ENCODE measurements at regions not wholly inside any gene's neighbourhood (a gene's known extent, or its start where the extent isn't known, plus 50 kb on each side); places are given as distances from the start of the nearest gene placed in this dataset.

GRCh38 chr15:97748576-97748975 is 211.9 kb upstream of the ARRDC4 start:
- Mint-ChIP-seq H3K36me3 (ENCODE audit: unreplicated experiment) (no peaks in the 10 kb centered on the region), H3K4me1 (ENCODE audit: low read depth, unreplicated experiment) (peaks cover 14% of the 10 kb centered on the region), H3K27ac (ENCODE audit: unreplicated experiment) (no peak overlapping the region), H3K4me3 (ENCODE audit: unreplicated experiment) (no peak overlapping the region), H3K27me3 (ENCODE audit: unreplicated experiment) (no peaks in the 10 kb centered on the region), H3K9me3 (ENCODE audit: unreplicated experiment) (no peaks in the 10 kb centered on the region)
- DNase-seq = peak; percentile 36
- TF ChIP-seq CTCF (IDR thresholded peaks at IDR 0.05; ENCODE audit: partially characterized antibody, unreplicated experiment) = no peak

- H3K36me3 Mint-ChIP-seq (ENCODE audit: unreplicated experiment) = no peaks in the 10 kb centered on the region
- H3K27me3 Mint-ChIP-seq (ENCODE audit: unreplicated experiment) = no peaks in the 10 kb centered on the region
- no peaks in the 10 kb centered on the region for H3K9me3 Mint-ChIP-seq (ENCODE audit: unreplicated experiment)
- no peak overlapping the region for H3K4me3 Mint-ChIP-seq (ENCODE audit: unreplicated experiment)
- DNase-seq = no peak
- TF ChIP-seq CTCF (IDR thresholded peaks at IDR 0.05; ENCODE audit: partially characterized antibody, unreplicated experiment) = no peak
- H3K27ac Mint-ChIP-seq (ENCODE audit: unreplicated experiment) = no peak overlapping the region
- H3K4me1 Mint-ChIP-seq (ENCODE audit: low read depth, unreplicated experiment) = peaks cover 14% of the 10 kb centered on the region
Measured at GRCh38 chr15:97750060-97750459, 210.4 kb upstream of the ARRDC4 start.

GRCh38 chr15:97755726-97756125 is 204.8 kb upstream of the ARRDC4 start:
- Mint-ChIP-seq H3K36me3 (ENCODE audit: unreplicated experiment) (no peaks in the 10 kb centered on the region), H3K4me1 (ENCODE audit: low read depth, unreplicated experiment) (peaks cover 1% of the 10 kb centered on the region), H3K27ac (ENCODE audit: unreplicated experiment) (no peak overlapping the region), H3K9me3 (ENCODE audit: unreplicated experiment) (no peaks in the 10 kb centered on the region), H3K4me3 (ENCODE audit: unreplicated experiment) (no peak overlapping the region), H3K27me3 (ENCODE audit: unreplicated experiment) (peaks cover 2% of the 10 kb centered on the region)
- no peak for TF ChIP-seq CTCF (IDR thresholded peaks at IDR 0.05; ENCODE audit: partially characterized antibody, unreplicated experiment)
- no peak for DNase-seq

GRCh38 chr15:97759363-97759762 is 201.1 kb upstream of the ARRDC4 start:
- Mint-ChIP-seq H3K27ac (ENCODE audit: unreplicated experiment) (no peak overlapping the region), H3K27me3 (ENCODE audit: unreplicated experiment) (peaks cover 5% of the 10 kb centered on the region), H3K4me3 (ENCODE audit: unreplicated experiment) (no peak overlapping the region), H3K9me3 (ENCODE audit: unreplicated experiment) (no peaks in the 10 kb centered on the region), H3K36me3 (ENCODE audit: unreplicated experiment) (no peaks in the 10 kb centered on the region), H3K4me1 (ENCODE audit: low read depth, unreplicated experiment) (peaks cover 7% of the 10 kb centered on the region)
- DNase-seq = no peak
- no peak for TF ChIP-seq CTCF (IDR thresholded peaks at IDR 0.05; ENCODE audit: partially characterized antibody, unreplicated experiment)

GRCh38 chr15:97761110-97761509 is 199.4 kb upstream of the ARRDC4 start:
- Mint-ChIP-seq H3K9me3 (ENCODE audit: unreplicated experiment) (no peaks in the 10 kb centered on the region), H3K4me3 (ENCODE audit: unreplicated experiment) (no peak overlapping the region), H3K27ac (ENCODE audit: unreplicated experiment) (no peak overlapping the region), H3K36me3 (ENCODE audit: unreplicated experiment) (no peaks in the 10 kb centered on the region), H3K4me1 (ENCODE audit: low read depth, unreplicated experiment) (peaks cover 7% of the 10 kb centered on the region), H3K27me3 (ENCODE audit: unreplicated experiment) (peaks cover 5% of the 10 kb centered on the region)
- no peak for DNase-seq
- no peak for TF ChIP-seq CTCF (IDR thresholded peaks at IDR 0.05; ENCODE audit: partially characterized antibody, unreplicated experiment)

Data from glutamatergic neuron (in vitro differentiated cells).